Ovary (tissue), 7 donors: ENCODE measurements at regions not wholly inside any gene's neighbourhood (a gene's known extent, or its start where the extent isn't known, plus 50 kb on each side); places are given as distances from the start of the nearest gene placed in this dataset.

ENCODE experiments used
- DNase-seq, 5 donors: peaks; one replicate each; pipeline ENCODE4 v3.0.0-alpha.2; 2019 to 2020
- H3K27ac ChIP-seq, 2 donors: fragments of 200-600 bp; one replicate each; pipeline versions ENCODE4 v1.5.1 to v1.8.0; 2019 to 2022
- H3K27me3 ChIP-seq: fragments of 200-600 bp; one replicate; pipeline ENCODE4 v1.8.0; 2022
- H3K36me3 ChIP-seq: fragments of 200-600 bp; sonication (generic); one replicate; pipeline ENCODE4 v1.5.1; 2019
- H3K4me1 ChIP-seq: one replicate; pipeline ENCODE4 v1.8.1; 2013; ENCODE audit warnings: mild to moderate bottlenecking, moderate library complexity; ENCODE audit not compliant: insufficient read depth
- H3K4me3 ChIP-seq: fragments of 200-600 bp; sonication (generic); one replicate; pipeline ENCODE4 v1.5.1; 2017
- H3K9me3 ChIP-seq, 2 donors: fragments of 200-600 bp in 1 of 2; sonication (generic) in 1 of 2; one replicate each; pipeline versions ENCODE4 v1.5.1 to v1.8.1; 2013 to 2019; ENCODE audit warnings: mild to moderate bottlenecking in 1 of 2, moderate library complexity in 1 of 2
- EP300 ChIP-seq: sonication (generic); formaldehyde crosslinking; IDR thresholded peaks from one replicate; pipeline ENCODE4 v1.6.1; 2017; ENCODE audit warnings: antibody characterized with exemption
- POLR2A ChIP-seq: fragments of 450-650 bp; IDR thresholded peaks from one replicate; pipeline ENCODE4 v1.6.1; 2017; ENCODE audit warnings: antibody characterized with exemption, mild to moderate bottlenecking, moderate library complexity
- WGBS, 3 donors: extraction: QIAGEN DNeasy Blood & Tissue Kit in 1 of 3; methylation state at CpG; one replicate each; pipeline versions ENCODE4 v1.1.5 to v1.1.7; 2013 to 2017; 5-methylcytosine and 5-hydroxymethylcytosine counted together
- intact Hi-C, 4 donors: fragments of 100-400 bp; cut with DNase I; formaldehyde crosslinking; loops; one replicate each; pipeline versions ENCODE4 v1.11.0 to v1.15.1; 2022 to 2023
- TF ChIP-seq, protein P1 (sequence below), 3 donors: fragments of 450-650 bp in 2 of 3; fragments of 200-600 bp in 1 of 3; IDR thresholded peaks; one replicate each; pipeline versions ENCODE4 v1.5.1 to v1.8.0; 2016 to 2022; ENCODE audit warnings: antibody characterized with exemption in 3 of 3, mild to moderate bottlenecking in 1 of 3
- donor health status: DM: no; HTN: no; CAD: no; lungs with moderate emphysema.
- donor health status: DM: no; HTN: no; CAD: no.
- donor health status: Bipolar disorder and iron deficiency.
- donor health status: DM: no; HTN: no; CAD: no.
- donor health status: DM: yes; HTN: yes; CAD: no.

DNA sequence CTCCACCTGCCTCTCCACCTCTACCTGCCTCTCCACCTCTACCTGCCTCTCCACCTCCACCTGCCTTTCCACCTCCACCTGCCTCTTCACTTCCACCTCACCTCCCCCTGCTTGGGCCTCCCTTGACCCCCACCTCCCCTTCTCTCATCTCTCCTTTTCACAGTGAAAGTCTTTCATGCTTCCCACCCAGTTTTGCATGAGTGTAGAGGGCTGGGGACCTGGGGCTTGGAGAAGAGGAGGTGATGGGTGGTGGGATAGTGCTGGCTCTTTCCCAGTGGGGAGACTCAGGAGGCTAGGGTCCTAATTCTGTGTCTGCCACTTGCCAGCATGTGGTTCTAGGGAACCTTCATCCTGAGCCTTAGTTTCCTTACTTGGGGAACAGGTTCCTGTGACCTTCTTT lies 316.2 kb upstream of the C1orf174 start:
- no peaks in the 10 kb centered on the region for H3K9me3 ChIP-seq
- H3K4me3 ChIP-seq, result no peak overlapping the region
- intact Hi-C loops, result loop anchor here in 1 of 4 donors (5.0 kb wide), 1 partner anchor 1521 kb away; no protein-coding TSS in a partner anchor
- no peaks in the 10 kb centered on the region for H3K27me3 ChIP-seq
- H3K27ac ChIP-seq, result no peak overlapping the region
- H3K4me1 ChIP-seq, result no peaks in the 10 kb centered on the region
- DNase-seq, result no peak
- H3K36me3 ChIP-seq, result no peaks in the 10 kb centered on the region
- no peak for TF ChIP-seq EP300
- TF ChIP-seq POLR2A, result no peak
- TF ChIP-seq, protein P1, sequence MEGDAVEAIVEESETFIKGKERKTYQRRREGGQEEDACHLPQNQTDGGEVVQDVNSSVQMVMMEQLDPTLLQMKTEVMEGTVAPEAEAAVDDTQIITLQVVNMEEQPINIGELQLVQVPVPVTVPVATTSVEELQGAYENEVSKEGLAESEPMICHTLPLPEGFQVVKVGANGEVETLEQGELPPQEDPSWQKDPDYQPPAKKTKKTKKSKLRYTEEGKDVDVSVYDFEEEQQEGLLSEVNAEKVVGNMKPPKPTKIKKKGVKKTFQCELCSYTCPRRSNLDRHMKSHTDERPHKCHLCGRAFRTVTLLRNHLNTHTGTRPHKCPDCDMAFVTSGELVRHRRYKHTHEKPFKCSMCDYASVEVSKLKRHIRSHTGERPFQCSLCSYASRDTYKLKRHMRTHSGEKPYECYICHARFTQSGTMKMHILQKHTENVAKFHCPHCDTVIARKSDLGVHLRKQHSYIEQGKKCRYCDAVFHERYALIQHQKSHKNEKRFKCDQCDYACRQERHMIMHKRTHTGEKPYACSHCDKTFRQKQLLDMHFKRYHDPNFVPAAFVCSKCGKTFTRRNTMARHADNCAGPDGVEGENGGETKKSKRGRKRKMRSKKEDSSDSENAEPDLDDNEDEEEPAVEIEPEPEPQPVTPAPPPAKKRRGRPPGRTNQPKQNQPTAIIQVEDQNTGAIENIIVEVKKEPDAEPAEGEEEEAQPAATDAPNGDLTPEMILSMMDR (IDR thresholded peaks at IDR 0.05), result no peak

DNA sequence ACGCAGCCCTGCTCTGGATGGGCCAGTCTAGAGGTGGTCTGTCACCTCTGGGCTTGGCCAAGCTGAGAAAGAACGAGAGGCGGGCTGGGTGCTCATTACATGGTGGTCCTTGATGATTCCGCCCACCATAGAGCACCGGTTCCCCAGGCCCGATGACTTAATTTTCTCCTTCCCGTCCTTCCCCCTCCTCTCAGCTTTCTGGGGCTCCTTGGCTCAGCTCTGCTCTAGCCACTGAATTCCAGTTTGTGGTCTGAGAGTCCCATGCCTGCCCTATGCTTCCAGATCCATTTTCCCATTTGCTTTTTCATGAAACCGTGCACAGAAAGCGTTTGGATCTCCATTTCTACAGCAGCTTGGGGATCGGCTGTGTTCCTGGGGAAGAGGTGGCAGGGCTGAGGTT lies 318.5 kb upstream of the C1orf174 start:
- Histone ChIP-seq H3K9me3 (no peaks in the 10 kb centered on the region), H3K4me1 (no peaks in the 10 kb centered on the region), H3K27ac (no peak overlapping the region), H3K27me3 (no peaks in the 10 kb centered on the region), H3K36me3 (no peaks in the 10 kb centered on the region), H3K4me3 (no peak overlapping the region)
- no peak for DNase-seq
- intact Hi-C loops, result loop anchor here in 1 of 4 donors (5.0 kb wide), 1 partner anchor 1519 kb away; no protein-coding TSS in a partner anchor
- WGBS, 3 donors, result 79 to 90% (median 83%) methylated on average over 10 of the region's 10 CpGs
- no peak for TF ChIP-seq EP300
- TF ChIP-seq, protein P1 (IDR thresholded peaks at IDR 0.05), result no peak
- no peak for TF ChIP-seq POLR2A

DNA sequence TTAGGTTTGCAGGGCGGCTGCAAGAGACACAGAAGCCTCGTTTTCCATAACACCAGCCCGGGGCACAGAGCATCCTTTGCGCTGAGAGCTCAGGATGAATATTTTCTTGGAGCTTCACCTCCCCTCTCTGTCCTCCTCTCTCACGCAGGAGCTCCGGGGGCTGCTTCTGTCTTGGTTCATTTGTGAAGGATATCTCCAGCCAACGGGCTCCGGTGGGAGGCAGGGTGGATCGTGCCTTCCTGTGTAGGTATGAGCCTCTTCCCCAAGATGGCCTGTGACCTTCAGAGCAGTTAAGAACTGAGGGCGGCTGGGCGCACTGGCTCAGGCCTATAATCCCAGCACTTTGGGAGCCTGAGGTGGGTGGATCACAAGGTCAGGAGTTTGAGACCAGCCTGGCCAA lies 319.0 kb upstream of the C1orf174 start:
- no peaks in the 10 kb centered on the region for H3K4me1 ChIP-seq
- DNase-seq, result no peak
- no peak overlapping the region for H3K4me3 ChIP-seq
- intact Hi-C loops, result loop anchor here in 1 of 4 donors (5.0 kb wide), 1 partner anchor 1518 kb away; no protein-coding TSS in a partner anchor
- no peaks in the 10 kb centered on the region for H3K27me3 ChIP-seq
- H3K9me3 ChIP-seq, result no peaks in the 10 kb centered on the region
- no peak overlapping the region for H3K27ac ChIP-seq
- H3K36me3 ChIP-seq, result no peaks in the 10 kb centered on the region
- TF ChIP-seq POLR2A, result no peak
- TF ChIP-seq EP300, result no peak
- TF ChIP-seq, protein P1 (IDR thresholded peaks at IDR 0.05), result no peak
- 57 to 71% (median 59%) methylated on average over 11 of the region's 11 CpGs for WGBS, 3 donors

DNA sequence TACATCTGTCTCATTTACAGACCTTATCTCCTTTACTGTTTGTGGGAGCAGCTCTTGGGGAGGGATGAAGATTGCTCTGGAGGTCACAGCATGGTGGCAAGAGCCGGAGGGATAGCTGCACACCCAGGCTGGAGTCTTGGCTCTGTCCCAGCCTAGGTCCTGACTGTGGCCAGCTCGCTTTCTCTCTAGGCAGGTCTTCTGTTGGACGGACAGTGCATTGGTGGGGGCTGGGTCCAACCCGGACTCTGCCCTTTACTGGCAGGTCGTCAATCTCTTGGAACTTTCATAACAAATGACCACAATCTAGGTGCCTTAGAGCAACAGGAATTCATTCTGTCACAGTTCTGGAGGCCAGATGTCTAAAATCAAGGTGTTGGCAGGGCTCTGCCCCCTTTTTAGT lies 319.8 kb upstream of the C1orf174 start:
- Histone ChIP-seq H3K4me1 (no peaks in the 10 kb centered on the region), H3K4me3 (no peak overlapping the region), H3K27ac (no peak overlapping the region), H3K36me3 (no peaks in the 10 kb centered on the region), H3K27me3 (no peaks in the 10 kb centered on the region), H3K9me3 (no peaks in the 10 kb centered on the region)
- WGBS, 3 donors, result 43 to 54% (median 50%) methylated on average over 5 of the region's 5 CpGs
- intact Hi-C loops, result loop anchor here in 1 of 4 donors (5.0 kb wide), 1 partner anchor 1517 kb away; no protein-coding TSS in a partner anchor
- DNase-seq, result no peak
- TF ChIP-seq, protein P1 (IDR thresholded peaks at IDR 0.05), result no peak
- no peak for TF ChIP-seq EP300
- TF ChIP-seq POLR2A, result no peak
